ENCODE measurements at regions not wholly inside any gene's neighbourhood (a gene's known extent, or its start where the extent isn't known, plus 50 kb on each side); places are given as distances from the start of the nearest gene placed in this dataset.

DNA sequence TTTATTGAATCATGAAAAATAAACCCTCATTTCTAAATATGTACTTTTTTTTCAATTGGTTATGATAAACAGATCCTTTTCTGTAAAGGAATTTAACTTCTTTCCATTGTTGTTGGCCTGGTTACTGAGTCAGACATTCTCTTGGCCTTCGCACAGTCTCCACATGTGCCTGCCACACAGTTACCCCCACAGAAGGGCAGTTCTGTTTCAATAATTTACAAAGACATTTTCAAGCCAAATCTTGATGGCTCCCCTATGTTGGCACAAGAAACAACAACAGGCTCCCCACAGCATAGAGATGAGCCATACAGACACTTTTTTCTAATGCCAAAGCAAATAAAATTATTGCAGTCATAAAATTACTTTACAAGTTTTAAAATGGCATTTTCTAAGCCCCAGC lies 55.6 kb upstream of the BEND6 start:
- TF ChIP-seq ATF3 (IDR thresholded peaks at IDR 0.05) (no peak), POLR2A (IDR thresholded peaks at IDR 0.05; ENCODE audit: borderline replicate concordance, extremely low read depth, insufficient read depth, insufficient read length) (no peak), CTCF (IDR thresholded peaks at IDR 0.05 in 2 of 3, conservative IDR thresholded peaks at IDR 0.05 in 1 of 3; ENCODE audit: borderline replicate concordance in 1 of 3, insufficient read depth in 1 of 3, low read depth in 2 of 3, low read length in 2 of 3) (no peak), ZNF274 (IDR thresholded peaks at IDR 0.05; ENCODE audit: low read depth, low read length) (no peak), EZH2 (IDR thresholded peaks at IDR 0.05) (no peak), FOSL1 (IDR thresholded peaks at IDR 0.05; ENCODE audit: low read depth) (no peak), YY1 (IDR thresholded peaks at IDR 0.05; ENCODE audit: extremely low read depth, insufficient replicate concordance, low read depth, low read length) (no peak), REST (IDR thresholded peaks at IDR 0.05; ENCODE audit: low read depth) (no peak)
